Neural crest cell (in vitro differentiated cells): ENCODE measurements at regions not wholly inside any gene's neighbourhood (a gene's known extent, or its start where the extent isn't known, plus 50 kb on each side); places are given as distances from the start of the nearest gene placed in this dataset.

Source experiments
- DNase-seq: peaks from one replicate; pipeline ENCODE4 v3.0.0; 2021; ENCODE audit warnings: low read depth, mixed read lengths, low spot score
- H3K27ac Mint-ChIP-seq: one replicate; pipeline ENCODE4 v1.8.0; 2021; ENCODE audit warnings: mild to moderate bottlenecking, mixed read lengths; ENCODE audit not compliant: unreplicated experiment
- H3K27me3 Mint-ChIP-seq: 2 replicates; pipeline ENCODE4 v1.8.0; 2021; ENCODE audit warnings: low read depth, mild to moderate bottlenecking, mixed read lengths
- H3K36me3 Mint-ChIP-seq: 2 replicates; pipeline ENCODE4 v1.8.0; 2021; ENCODE audit warnings: low read depth, mild to moderate bottlenecking, mixed read lengths
- H3K4me1 Mint-ChIP-seq: 2 replicates; pipeline ENCODE4 v1.8.0; 2021; ENCODE audit warnings: mixed read lengths
- H3K4me3 Mint-ChIP-seq: one replicate; pipeline ENCODE4 v1.8.0; 2021; ENCODE audit warnings: mild to moderate bottlenecking, mixed read lengths
- H3K9me3 Mint-ChIP-seq: 2 replicates; pipeline ENCODE4 v1.8.0; 2021; ENCODE audit warnings: mixed read lengths
- CTCF ChIP-seq: fragments of 200-600 bp; sonication (generic); conservative IDR thresholded peaks from 2 replicates; pipeline ENCODE4 v1.5.0; 2021; ENCODE audit warnings: antibody characterized with exemption, mild to moderate bottlenecking

DNA sequence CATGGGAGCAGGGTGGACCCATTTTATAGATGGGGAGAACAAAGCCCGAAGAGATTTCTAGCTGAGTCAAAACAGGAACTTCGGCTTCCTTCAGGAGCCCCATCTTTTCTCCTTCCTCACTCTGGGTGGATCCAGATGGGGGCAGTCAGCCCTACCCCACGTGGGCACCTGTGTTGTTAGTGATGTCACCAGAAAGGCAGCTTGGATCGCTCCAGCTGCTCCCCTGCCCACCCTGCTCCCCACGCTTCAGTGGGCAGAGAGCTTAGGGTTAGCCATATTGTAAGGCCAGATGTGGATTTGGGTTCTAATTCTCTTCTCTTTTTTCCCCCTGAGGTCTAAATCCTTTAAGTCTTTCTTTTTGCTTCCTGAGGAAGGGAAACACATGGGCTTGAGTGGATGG lies 132.3 kb upstream of the PJA1 start:
- no peak for DNase-seq
- Mint-ChIP-seq H3K27ac (no peak overlapping the region), H3K9me3 (peaks cover 3% of the 10 kb centered on the region), H3K4me3 (no peak overlapping the region), H3K4me1 (peaks cover 4% of the 10 kb centered on the region), H3K36me3 (no peaks in the 10 kb centered on the region), H3K27me3 (no peaks in the 10 kb centered on the region)
- TF ChIP-seq CTCF, result no peak

DNA sequence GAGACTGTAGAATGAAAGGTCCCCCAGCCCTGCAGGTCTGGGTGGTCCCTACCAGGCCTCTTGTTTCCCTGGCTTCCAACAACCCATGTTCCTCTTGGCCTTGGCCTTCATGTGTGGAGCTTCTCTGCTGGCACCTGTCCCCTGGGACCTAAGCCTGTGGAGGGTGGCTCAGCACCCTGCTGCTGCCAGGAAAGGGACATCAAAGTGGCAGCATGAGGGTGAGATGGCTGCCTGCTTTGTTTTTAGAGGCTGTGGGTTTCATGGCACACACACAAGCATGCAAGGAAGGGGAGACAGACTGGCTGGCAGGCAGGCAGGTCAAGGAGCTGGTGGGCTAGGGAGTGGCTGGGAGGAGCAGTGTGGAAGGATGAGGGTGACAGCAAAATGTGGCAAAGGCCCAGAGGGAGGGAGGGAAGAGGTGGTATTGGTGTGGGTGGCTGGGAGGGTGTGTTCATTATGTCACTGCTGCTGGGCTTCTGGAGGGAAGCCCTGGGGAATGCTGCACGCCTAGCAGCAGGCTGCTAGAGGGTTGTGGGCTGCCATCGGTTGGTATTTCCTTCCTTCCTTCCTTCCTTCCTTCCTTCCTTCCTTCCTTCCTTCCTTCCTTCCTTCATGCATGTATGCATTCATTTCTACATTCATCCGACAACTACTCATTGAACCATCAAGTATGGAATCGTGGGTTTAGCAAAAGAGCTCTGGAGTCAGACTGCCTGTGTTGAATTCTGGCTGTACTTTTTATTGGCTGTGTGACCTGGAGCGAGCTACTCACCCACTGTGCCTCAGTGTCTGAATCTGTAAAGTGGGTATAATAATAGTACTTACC lies 128.7 kb upstream of the PJA1 start:
- no peak overlapping the region for H3K4me3 Mint-ChIP-seq
- H3K9me3 Mint-ChIP-seq, result peaks cover 3% of the 10 kb centered on the region
- H3K27ac Mint-ChIP-seq, result no peak overlapping the region
- DNase-seq, result no peak
- no peaks in the 10 kb centered on the region for H3K4me1 Mint-ChIP-seq
- no peak for TF ChIP-seq CTCF
- H3K27me3 Mint-ChIP-seq, result no peaks in the 10 kb centered on the region
- H3K36me3 Mint-ChIP-seq, result no peaks in the 10 kb centered on the region

DNA sequence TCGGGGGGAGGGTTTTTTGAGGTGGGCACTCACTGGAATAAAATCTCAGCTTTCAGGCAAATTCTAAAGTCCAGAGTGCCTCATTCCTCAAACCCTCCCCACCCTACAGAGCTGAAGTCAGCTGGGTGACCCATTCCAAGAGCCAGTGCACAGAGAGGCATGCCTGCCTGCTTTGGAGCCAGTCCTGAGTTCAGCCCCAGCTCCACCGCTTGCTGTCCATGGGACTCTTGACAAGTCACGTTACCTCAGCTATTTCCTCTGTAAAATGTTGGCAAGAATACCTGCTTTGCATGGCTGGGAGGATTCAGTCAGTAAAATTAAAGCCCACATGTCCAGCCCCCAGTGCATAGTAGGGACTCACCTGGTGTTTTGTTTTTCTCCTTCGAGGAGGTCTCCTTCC lies 125.9 kb upstream of the PJA1 start:
- Mint-ChIP-seq H3K4me1 (no peaks in the 10 kb centered on the region), H3K27me3 (no peaks in the 10 kb centered on the region), H3K9me3 (peaks cover 3% of the 10 kb centered on the region), H3K27ac (no peak overlapping the region), H3K4me3 (no peak overlapping the region), H3K36me3 (no peaks in the 10 kb centered on the region)
- no peak for TF ChIP-seq CTCF
- DNase-seq, result no peak

DNA sequence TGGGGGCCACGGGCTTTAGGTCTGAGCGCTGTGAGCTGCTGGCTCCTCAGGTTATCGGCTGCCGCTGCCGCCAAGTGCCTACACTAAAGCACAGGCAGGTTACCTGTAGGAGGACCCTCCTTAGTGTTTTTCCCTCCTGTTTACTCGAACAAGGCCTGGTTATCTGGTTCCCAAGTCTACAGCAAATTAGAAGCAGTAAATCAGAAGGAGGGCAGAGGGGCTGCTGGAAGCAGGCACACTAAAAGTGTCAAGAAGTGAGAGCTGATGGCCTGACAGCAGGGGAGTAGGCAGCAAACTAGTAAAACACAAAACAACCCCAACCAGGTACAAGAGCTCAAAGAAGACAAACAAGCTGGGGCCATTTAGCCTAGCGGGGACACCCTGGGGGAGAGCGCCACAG lies 125.0 kb upstream of the PJA1 start:
- no peak overlapping the region for H3K27ac Mint-ChIP-seq
- no peaks in the 10 kb centered on the region for H3K27me3 Mint-ChIP-seq
- no peak for TF ChIP-seq CTCF
- H3K4me1 Mint-ChIP-seq, result no peaks in the 10 kb centered on the region
- no peak overlapping the region for H3K4me3 Mint-ChIP-seq
- no peak for DNase-seq
- H3K9me3 Mint-ChIP-seq, result peaks cover 3% of the 10 kb centered on the region
- no peaks in the 10 kb centered on the region for H3K36me3 Mint-ChIP-seq

GRCh38 chrX:69289793-69290123 lies 124.5 kb upstream of the PJA1 start:
- Mint-ChIP-seq H3K4me1 (no peaks in the 10 kb centered on the region), H3K27ac (no peak overlapping the region), H3K9me3 (no peaks in the 10 kb centered on the region), H3K4me3 (no peak overlapping the region), H3K36me3 (no peaks in the 10 kb centered on the region), H3K27me3 (no peaks in the 10 kb centered on the region)
- no peak for DNase-seq
- TF ChIP-seq CTCF, result no peak
